Heart left ventricle (tissue), 13 donors: ENCODE measurements at regions not wholly inside any gene's neighbourhood (a gene's known extent, or its start where the extent isn't known, plus 50 kb on each side); places are given as distances from the start of the nearest gene placed in this dataset.

Experiments
- POLR2A ChIP-seq, 2 donors: fragments of 450-650 bp; IDR thresholded peaks; one replicate each; pipeline ENCODE4 v1.6.1; 2017; ENCODE audit warnings: antibody characterized with exemption in 2 of 2, mild to moderate bottlenecking in 2 of 2, moderate library complexity in 2 of 2
- TF ChIP-seq, protein P1 (sequence below), 12 donors: fragments of 200-600 bp; sonication (generic) in 4 of 12; IDR thresholded peaks; one replicate each; pipeline versions ENCODE4 v1.5.0 to v1.8.0; 2018 to 2022; ENCODE audit warnings: antibody characterized with exemption in 12 of 12, mild to moderate bottlenecking in 5 of 12
- donor health status: ischemic (EF 13 %, LVEDD 7.1; RV severe dilation, severe dysfunction).
- donor health status: DM: no; HTN: yes; CAD: no.
- donor health status: DM: no; HTN: no; CAD: no.
- donor health status: ischemic (EF 25% LVEDD 6.9; RV normal size, moderate dysfunction).
- donor health status: ischemic (EF 25% LVEDD 5.7; RV mildly dilated, moderate dysfunction).
- donor health status: ischemic (EF 35%, LVEDD 5.7; RV mildly dilated, moderate dysfunction).
- donor health status: nonischemic (EF 11% LVEDD 7.7; RV severe dilation, severe dysfunction).
- donor health status: DM: yes; HTN: yes; CAD: no.
- donor health status: PGD.
- donor health status: ischemic (EF 29% LVEDD 5.4; RV normal size, mild dysfunction).
- donor health status: nonischemic (EF 23%, LVEDD 6.1; RV moderate dilation, normal function).

- TF ChIP-seq POLR2A (IDR thresholded peaks at IDR 0.05) = no peak
- TF ChIP-seq, protein P1, sequence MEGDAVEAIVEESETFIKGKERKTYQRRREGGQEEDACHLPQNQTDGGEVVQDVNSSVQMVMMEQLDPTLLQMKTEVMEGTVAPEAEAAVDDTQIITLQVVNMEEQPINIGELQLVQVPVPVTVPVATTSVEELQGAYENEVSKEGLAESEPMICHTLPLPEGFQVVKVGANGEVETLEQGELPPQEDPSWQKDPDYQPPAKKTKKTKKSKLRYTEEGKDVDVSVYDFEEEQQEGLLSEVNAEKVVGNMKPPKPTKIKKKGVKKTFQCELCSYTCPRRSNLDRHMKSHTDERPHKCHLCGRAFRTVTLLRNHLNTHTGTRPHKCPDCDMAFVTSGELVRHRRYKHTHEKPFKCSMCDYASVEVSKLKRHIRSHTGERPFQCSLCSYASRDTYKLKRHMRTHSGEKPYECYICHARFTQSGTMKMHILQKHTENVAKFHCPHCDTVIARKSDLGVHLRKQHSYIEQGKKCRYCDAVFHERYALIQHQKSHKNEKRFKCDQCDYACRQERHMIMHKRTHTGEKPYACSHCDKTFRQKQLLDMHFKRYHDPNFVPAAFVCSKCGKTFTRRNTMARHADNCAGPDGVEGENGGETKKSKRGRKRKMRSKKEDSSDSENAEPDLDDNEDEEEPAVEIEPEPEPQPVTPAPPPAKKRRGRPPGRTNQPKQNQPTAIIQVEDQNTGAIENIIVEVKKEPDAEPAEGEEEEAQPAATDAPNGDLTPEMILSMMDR (IDR thresholded peaks at IDR 0.05) = no peak
Measured at GRCh38 chr1:81237473-81238089, 563.2 kb upstream of the ADGRL2 start.
